Esophagus mucosa (tissue), 1 donor: ENCODE measurements at regions not wholly inside any gene's neighbourhood (a gene's known extent, or its start where the extent isn't known, plus 50 kb on each side); places are given as distances from the start of the nearest gene placed in this dataset.

ENCODE experiments used
- ATAC-seq: fragments of 200-7000 bp; cut with Tn5 transposase; one replicate; pipeline ENCODE4 v1.9.1; 2020
- donor health status: DM: yes; HTN: yes; CAD: no.

DNA sequence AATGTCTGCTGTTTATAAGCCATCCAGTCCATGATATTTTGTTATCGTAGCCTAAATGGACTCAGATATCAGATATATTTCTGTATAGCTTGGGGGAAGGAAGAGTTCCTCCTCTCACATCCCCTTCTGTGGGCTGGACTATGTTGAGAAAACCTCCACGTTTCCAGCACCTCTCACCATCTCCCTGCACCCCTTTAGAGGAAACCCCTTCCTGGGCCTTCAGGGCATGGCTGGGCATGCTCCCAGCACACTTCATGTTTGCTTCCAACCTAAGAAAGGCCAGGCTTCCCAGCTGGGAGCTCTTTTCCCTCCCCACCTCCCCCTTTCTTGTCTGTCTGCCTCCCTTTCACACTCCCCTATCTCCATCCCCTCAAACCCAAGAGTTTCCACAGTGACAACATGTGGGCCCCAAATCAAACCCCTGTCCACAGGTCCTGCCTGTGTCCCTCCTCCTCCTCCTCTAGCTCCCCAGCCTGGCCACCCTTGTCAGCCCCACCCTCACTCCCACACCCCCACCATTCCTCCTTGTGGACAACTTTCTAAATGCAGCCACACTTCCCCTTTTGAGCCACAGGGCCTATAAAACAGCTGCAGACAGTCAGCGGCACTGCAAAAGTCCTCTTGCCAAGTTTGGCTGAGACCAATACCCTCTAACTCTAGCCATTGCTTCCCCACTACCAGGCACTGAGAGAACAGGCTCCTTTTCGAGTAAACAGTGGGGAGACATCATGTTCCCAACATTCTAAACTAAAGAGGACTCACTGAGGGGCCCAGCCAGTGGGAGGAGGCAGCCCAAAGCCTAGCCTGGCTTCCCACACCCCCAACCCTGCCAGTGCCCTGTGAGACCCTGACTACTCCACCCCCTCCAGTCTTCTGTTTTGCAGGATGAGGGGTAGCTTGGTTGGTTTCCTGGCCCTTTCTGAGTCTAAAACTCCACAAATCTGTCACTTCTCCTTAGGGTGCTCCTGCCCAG lies 120.5 kb downstream of the ZFP36L2 start:
- peak; percentile 48 for ATAC-seq

DNA sequence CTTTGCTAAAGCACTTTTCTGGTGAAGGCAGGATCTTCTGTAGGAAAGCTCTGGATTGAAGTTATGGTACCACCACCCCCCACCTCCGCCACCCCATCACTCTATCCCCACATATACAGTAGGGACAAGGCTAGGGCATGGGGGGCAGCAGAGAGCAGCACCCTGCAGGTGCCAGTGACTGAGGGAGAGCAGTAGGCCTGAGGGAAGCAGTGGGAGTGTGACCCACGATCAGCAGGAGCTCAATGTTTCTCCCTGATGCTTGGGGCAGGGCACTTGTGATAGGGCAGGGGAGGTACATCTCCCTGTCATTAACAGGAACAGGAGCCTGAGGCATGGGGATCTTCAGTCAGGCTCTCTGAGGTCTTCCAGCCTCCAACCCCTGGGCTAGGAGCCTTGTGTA lies 121.6 kb downstream of the ZFP36L2 start:
- ATAC-seq = no peak

DNA sequence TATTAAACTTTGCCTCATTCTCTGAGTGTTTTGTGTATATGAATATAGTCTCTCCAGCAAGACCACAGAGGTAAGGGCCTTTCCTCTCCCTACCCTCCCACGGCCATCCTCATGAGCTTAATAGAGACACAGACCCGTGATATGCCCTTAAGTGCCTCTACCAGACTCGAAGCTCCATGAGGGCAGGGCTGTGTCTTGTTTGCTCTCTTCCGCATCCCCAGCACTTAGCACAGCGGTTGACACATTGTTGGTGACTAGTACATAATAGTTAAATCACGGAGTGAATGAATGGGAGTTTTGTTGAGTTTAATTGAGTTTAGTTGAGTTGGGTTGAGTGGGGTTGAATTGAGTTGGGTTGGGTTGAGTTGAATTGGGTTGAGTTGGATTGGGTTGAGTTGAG lies 122.3 kb downstream of the ZFP36L2 start:
- no peak for ATAC-seq

DNA sequence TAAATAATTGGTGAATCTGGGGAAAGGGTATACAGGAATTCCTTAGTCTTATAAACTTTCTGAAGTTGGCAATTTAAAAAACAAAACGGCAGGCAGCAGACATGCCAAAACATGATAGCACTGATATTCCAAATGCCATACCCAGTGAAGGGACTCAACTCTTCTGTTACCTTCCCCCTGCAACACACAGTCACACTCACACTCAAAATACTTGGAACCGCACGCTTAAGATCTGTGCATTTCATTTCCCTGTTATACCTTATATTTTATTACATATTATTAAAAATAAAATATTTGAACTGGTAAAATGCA lies 123.4 kb downstream of the ZFP36L2 start:
- ATAC-seq = no peak

DNA sequence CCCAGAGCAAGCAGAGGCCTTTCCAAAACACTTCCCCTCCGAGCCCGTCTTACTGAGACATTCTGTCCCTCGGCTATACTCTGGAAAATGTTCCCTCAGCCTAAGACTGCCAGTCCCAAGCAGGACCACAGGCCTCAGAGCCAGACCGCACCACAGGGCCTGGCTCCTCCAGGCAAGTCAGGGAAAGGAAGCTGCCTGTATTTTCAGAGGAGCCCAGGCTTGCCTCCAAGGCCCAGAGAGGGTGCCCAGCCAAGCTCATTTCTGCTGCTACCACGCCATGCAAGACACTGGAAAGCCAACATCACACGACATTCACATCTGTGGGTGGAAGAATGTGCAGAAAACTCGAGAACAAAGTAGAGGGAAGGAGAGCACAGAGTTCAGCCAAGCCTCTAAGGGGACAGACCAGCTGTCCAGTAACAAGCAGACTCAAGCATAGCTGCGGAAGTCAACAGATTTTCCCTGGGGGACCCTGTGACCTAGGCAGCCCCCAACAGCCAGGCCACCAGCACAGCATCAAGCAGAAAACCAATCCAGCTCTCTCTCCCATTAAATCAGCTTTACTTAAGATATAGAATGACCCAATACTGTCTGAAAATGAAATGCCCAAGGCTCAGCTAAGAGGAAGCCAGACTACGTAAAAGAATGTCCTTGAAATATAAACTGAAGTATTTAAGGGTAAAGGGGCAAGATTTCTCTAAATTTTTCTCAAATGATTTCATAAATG lies 123.9 kb downstream of the ZFP36L2 start:
- no peak for ATAC-seq

DNA sequence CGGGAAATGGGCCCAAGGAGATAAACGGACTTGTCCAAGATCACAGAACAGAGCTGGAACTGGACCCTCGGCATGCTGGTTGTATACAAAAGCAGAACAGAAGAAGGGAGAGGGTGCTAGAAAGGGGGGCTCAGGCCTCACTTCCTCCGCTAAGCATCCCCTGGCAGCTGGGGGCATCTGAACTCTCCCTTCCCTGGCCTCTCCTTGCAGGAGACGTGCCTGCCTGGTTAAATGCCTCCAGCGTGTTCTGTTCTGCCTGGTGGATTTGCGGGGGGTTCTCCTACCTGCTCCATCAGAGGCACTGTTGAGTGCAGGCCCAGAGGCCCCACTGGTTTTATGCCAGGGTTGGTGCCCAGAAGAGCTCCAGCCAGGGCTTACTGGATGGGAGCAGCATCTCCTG lies 124.7 kb downstream of the ZFP36L2 start:
- ATAC-seq = peak; percentile 4

DNA sequence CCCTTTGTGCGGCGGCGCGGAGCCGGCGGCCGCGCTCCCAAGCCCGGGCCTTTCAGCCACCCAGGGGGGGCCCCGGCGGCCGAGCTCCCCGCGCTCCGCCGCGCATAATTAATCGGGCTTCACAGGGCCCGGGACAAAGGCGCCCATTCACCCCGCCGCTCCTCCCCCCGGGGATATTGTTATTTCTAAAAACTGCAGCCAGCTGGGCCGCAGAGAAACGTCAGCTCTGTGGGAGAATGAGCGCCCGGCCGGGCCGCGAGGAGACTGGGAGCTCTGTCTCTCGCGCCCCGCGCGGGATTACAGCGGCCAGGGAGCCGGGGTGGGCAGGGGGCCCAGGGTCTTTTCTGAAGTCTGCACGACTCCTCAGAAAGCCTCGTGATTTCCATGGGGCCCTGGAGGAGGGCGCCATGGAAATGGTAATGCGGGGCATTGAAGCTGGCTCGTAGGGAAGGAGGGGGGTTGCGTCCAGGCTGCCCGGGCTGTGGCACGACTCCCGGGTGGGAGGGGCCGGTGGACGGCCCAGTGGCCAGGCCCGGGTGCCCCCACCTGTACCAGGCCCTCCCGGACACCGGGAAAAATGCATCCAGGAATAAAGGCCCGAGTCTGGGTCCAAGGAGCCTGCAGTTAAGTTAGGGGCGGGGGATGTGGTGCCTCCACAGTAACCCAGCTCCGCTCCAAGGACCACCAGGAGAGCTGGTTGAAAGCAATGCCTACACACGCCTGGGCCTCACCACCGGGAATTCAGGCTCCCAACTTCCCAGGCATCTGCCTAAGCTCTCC lies 125.3 kb downstream of the ZFP36L2 start:
- ATAC-seq = peak; percentile 27

DNA sequence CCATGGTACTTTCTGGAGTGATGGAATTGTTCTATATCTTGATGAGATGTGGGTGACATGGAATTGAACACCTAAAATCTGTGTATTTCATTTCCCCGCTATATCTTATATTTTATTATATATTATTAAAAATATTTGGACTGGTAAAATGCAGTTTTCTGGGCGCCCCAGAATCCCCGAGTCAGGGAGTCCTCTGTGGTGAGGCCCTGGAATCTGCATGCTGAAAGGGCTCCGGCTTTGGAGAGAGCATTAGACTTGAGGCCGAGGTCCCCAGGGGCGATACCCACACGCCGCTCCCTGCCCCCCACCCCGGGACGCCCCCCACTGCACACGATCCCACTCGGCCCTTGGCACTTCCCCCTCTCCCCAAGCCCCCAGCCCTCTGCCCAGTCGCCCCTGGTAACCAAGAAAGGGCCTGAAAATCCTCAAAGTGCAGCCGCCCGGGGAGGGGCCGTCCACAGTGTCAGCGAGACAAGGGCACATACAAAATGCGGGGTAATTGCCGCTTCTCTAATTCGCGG lies 126.0 kb downstream of the ZFP36L2 start:
- ATAC-seq = no peak

DNA sequence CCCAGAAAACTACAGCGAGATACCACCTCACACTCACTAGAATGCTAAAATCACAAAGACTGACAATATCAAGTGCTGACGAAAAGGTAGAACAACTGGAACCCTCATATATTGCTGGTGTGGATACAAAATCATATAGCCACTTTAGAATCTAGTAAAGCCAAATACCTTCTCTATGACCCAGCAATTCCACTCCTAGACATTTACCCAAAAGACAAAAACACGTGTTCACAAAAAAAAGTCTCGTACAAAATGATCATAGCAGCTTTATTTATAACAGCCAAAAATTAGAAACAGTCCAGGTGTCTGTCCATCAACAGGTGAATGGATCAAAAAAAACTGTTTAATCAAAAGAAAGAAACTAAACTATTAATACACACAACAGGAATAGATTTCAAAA lies 126.6 kb downstream of the ZFP36L2 start:
- ATAC-seq = no peak

DNA sequence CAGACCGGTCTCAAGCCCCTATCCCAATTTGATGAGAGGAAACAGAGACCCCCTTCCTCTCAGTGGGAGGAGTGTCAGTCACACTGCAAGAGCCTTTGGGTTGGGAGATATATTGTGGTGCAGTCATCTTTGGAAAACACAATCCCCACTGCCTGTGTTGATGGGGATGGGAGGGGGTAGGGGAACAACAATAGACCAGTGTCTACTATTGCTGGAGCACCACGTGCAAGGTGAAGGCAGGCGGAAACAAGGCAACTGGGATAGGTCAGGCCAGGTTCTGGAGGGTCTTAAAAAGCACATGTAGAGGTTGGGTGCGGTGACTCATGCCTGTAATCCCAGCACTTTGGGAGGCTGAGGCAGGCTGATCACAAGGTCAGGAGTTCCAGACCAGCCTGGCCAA lies 127.9 kb downstream of the ZFP36L2 start:
- no peak for ATAC-seq

DNA sequence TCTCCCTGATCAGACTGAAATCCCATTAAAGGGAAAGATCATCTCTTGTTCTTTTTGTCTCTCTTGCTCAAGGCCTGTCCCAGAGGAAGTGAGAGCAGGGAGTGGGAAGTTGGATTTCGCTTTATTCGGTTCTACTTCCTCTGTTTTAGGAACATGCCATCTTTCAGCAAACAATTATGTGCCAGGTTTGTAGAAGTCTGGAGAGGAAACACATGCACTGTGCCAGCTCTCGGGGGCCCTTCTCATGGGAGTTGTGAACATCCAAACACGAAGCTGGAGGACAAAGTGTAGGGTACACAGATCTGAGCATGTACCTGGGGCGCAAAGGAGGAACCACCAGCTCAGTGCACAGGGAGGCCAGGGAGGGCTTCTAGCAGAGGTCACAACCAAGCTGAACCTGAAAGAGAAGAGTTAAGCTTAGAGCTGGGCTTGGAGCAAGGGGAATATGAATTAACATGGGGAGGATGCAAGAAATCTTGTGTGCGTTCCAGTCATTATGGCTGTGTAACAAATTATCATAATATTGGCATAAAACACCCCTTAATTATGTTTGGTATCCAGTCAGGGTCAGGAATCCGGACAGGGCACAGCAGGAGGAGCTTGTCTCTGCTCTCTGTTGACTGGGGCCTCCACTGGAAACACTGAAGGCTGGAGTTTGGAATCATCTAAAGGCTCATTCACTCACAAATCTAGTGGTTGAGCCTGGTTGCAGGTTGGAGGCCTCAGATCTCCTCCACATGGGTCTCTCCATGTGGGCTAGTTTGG lies 128.6 kb downstream of the ZFP36L2 start:
- no peak for ATAC-seq

DNA sequence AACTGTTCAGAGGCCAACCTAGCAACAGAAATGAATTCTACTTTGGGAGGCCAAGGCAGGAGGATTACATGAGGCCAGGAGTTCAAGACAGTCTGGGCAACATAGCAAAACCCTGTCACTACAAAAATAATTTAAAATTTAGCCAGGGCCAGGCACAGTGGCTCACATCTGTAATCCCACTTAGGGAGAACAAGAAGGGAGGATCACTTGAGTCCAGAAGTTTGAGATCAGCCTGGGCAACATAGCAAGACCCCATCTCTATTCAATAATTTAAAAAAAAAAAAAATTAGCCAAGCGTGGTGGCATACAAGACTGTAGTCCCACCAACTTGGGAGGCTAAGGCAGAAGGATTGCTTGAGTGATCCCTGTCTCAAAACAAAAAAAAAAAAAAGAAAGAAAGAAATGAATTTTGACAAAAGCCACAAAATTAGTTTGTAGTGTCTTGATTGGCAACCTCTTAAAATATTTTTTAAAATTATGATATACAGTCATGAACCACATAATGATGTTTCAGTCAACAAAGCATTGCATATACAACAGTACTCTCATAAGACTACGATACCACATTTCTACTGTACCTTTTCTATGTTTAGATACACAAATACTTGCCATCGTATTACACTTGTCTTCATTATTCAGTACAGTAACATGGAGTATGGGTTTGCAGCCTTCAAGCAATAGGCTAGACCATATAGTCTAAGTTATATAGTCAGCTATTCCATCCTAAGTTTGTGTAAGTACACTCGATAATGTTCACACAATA lies 130.7 kb downstream of the ZFP36L2 start:
- no peak for ATAC-seq

DNA sequence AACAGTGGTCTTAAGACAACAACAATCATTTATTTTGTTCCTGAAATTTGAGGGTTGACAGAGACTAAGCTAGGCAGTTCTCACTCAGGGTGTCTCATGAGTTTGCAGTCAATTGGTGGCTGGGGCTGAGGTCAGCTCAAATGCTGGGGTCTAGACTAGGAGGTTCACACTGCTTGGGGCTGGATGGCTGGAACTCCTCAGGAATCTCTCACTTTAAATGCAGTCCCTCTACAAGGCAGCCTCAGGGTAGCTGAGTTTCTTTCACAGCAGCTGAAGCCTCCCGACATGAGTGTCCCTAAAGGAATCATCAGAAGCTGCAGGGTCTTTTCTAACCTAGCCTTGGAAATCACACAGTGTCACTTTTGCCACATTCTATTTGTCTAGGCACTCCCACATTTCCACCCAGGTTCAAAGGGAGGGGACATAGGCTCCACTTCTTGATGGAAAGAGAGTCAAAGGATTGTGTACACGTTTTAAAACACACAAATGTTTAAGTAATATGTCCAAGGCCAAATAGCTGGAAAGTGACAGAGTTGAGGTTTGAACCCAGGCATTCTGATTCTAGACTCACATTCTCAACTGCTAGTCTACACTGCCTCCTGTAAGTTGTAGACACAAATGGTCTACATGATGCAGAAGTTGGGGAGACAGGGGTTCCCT lies 133.8 kb downstream of the ZFP36L2 start:
- no peak for ATAC-seq

DNA sequence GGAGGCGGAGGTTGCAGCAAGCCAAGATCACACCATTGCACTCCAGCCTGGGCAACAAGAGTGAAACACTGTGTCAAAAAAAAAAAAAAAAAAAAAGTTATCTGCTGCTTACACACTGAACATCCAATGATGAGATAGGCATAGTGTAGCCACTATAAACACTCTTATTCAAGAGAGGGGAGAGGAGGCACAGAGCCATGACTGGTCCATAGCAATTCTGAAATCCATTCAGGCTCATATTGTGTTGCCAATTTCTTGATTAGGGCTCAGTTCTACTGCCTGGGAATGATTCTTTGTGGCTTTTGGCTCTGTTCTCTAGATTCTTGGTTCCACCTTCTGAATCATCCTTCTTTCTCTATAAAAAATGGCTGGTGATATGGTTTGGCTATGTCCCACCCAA lies 136.1 kb downstream of the ZFP36L2 start:
- no peak for ATAC-seq

DNA sequence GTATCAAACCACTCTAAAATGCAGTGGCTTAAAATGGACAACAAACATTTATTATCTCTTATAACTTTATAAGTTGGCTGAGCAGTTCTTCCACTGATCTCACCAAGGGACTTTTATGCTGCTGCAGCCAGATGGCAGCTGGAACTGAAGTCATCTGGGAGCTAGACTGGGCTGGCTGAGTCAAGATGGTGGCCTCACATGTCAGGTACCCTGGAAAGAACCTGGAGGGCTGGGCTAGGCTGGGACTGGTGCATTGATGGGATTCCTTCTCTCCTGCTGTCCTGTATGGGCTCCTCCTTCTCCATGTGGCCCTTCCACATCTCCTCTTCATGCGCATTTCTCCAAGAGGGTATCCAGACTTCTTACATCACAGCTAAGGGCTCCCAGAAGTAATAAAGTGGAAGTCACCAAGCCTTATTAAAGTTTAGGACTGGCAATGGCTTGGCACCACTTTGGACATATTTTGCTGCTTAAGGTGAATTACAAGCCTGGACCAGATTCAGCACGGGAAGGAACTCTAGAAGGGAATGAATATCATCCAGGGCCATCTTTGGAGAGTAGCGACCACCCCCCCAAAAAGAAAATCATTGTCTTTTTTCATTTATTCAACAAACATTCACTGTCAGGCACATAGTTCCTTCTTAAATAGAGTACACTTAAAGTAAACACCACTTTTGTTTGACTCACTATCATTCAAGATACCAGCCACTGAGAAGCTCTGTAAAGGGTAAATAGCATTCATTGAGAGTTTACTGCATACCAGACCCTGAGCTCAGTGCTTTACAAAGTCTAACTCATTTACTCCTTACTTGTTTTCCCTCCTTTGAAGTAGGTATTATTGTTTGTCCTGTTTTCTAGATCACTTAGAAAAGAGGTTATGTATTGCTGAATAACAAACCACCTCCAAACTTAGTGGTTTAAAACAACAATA lies 138.0 kb downstream of the ZFP36L2 start:
- ATAC-seq = no peak

DNA sequence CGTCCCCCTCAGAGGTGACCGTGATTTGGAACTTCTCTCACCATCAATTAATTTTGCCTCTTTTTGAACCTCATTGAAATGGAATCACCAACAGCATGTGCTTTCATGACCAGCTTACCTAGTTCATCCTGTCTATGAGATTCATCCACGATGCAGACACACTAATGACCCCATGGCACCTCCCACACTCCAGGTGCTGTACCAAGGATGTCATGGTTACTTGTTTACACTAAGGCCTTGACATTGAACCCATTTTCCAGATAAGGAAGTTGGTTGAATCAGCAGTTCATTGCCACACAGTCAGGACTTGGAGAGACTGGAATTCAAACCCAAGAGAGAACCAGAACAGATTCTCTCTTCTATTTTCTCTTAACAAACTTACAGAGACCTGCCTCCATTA lies 139.0 kb downstream of the ZFP36L2 start:
- peak; percentile 59 for ATAC-seq

DNA sequence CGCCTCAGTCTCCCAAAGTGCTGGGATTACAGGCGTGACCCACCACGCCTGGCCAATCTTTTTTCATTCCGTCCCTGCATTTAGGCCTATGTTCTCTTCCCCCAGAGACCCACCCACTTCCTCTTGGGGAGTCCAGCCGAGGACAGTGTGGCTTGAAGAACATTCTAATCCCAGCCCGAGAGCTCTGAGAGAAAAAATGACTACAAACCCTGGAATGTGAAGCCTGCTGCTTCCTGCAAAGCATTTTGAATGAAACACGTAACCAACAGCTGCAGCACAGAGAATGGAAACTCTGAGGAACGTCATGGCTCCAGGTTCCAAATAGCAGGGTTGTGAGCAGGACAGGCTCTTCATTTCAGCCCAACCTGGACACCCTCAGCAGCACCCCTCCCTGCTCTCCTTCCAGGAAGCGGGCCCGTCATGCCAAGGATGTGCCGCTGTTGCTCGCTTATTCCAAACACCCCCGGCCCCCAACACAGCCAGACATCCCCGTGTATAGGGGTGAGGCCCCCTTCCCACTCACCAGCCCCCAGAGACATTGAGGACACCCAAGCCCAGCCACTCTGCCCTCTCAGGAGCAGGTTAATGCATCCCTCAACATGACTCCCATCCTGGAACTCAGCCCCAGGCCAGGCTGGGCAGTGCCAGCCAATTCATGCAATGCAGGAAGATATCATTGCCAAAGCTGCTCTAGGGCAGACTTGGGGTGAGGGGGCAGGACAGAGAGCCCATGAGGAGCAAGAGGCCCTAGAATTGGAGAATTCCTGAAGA lies 139.8 kb downstream of the ZFP36L2 start:
- peak; percentile 87 for ATAC-seq

DNA sequence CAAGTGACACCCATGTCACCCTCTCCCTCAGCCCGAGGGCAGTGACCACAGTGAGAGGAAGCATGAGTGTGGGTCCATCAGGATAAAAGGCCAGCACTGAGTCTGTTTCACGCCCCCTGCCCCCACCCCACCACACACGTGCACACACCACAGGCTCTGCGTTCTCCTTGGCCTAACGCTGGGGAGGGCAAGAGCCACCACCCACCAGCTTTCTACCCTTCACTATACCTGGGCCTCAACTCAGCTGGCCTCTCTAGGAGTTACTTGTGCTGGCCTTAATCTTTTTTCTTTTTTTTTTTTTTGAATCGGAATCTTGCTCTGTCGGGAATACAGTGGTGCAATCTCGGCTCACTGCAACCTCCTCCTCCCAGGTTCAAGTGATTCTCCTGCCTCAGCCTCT lies 140.5 kb downstream of the ZFP36L2 start:
- ATAC-seq = no peak

DNA sequence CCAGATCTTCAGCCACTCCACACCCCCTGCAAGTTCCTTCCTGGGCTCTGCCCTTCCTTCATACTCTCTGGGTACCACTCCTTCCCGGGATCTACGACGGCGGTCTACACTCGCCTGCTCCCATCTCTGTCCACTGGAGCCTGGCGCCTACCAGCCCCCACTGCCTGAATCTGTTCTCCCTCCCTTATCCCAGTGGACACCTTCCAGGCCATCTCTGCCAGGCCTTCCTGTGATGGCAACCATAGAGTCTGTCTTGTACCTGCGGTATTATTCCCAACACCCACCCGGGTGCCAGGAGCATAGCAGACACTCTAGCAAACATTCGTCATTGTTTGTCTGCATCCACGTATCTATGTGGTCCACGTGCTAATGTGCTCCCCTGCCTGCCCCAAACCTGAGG lies 140.9 kb downstream of the ZFP36L2 start:
- no peak for ATAC-seq
